K562 (cell line): ENCODE measurements at regions not wholly inside any gene's neighbourhood (a gene's known extent, or its start where the extent isn't known, plus 50 kb on each side); places are given as distances from the start of the nearest gene placed in this dataset.

ENCODE experiments used
- ESRRA ChIP-seq: fragments of 450-650 bp; IDR thresholded peaks from 2 replicates; pipeline ENCODE4 v1.6.1; 2014; ENCODE audit warnings: low read depth, mild to moderate bottlenecking, moderate library complexity, borderline replicate concordance
- FOXM1 ChIP-seq, 2 experiments: fragments of 450-650 bp in 1 of 2; sonication (generic) in 1 of 2; formaldehyde crosslinking in 1 of 2; IDR thresholded peaks; 2 replicates each; pipeline versions ENCODE4 v1.6.1 to v1.9.0; 2017 to 2022; ENCODE audit warnings: low read depth in 2 of 2, mild to moderate bottlenecking in 2 of 2, missing genetic modification reagents in 1 of 2, moderate library complexity in 1 of 2
- MTF1 ChIP-seq: fragments of 250-450 bp; sonication (Bioruptor Pico); IDR thresholded peaks from 2 replicates; pipeline ENCODE4 v1.9.0; 2021; ENCODE audit warnings: moderate library complexity, mild to moderate bottlenecking, inconsistent platforms, borderline replicate concordance
- POLR2A ChIP-seq: fragments of 450-650 bp; conservative IDR thresholded peaks from 2 replicates; pipeline ENCODE4 v1.6.1; 2016
- SAP30 ChIP-seq: fragments of 200-600 bp; sonication (generic); IDR thresholded peaks from 2 replicates; pipeline ENCODE4 v1.6.1; 2012; ENCODE audit warnings: borderline replicate concordance, low read depth, mild to moderate bottlenecking, moderate library complexity, low read length, control low read depth, inconsistent platforms; ENCODE audit not compliant: insufficient read depth, poor library complexity, severe bottlenecking
- SIN3A ChIP-seq, 2 experiments: fragments of 150-350 bp in 1 of 2; IDR thresholded peaks; 2 replicates each; pipeline ENCODE4 v1.6.1; 2011 to 2016; ENCODE audit warnings: borderline replicate concordance in 2 of 2, low read depth in 2 of 2, low read length in 2 of 2, mild to moderate bottlenecking in 2 of 2, moderate library complexity in 2 of 2; ENCODE audit not compliant: control insufficient read depth in 1 of 2
- SMAD3 ChIP-seq: fragments of 450-650 bp; formaldehyde crosslinking; conservative IDR thresholded peaks from 2 replicates; pipeline ENCODE4 v1.4.0; 2020; ENCODE audit warnings: mild to moderate bottlenecking
- U2AF2 ChIP-seq: fragments of 200-400 bp; formaldehyde crosslinking; optimal IDR thresholded peaks from 2 replicates; pipeline ENCODE3; 2017; ENCODE audit warnings: low read depth, mild to moderate bottlenecking, low read length
- TF ChIP-seq, protein P1 (sequence below): fragments of 250-450 bp; sonication (Bioruptor Pico); IDR thresholded peaks from 2 replicates; pipeline ENCODE4 v1.5.0; 2020; ENCODE audit warnings: mild to moderate bottlenecking, borderline replicate concordance

DNA sequence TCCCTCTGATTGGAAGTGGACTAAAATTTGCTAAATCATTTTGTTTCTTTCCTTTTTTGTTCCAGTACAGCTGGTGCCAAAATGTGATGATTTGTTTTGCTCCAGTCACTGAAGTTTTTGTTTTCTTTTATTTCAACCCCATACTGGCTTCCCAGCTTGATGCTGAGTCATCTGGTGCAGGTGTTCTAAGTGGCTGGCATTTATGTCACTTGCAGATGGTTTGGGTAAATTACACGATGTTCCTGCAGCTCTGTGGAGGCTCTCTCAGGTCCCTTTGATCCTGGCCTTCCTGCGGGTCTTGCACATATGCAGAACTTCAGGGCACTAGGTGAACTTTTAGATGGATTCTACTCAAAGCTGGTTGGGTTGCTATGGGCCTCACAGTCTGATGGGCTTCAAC lies 577.7 kb downstream of the HAO1 start:
- TF ChIP-seq MTF1 (CRISPR knock-in tag): no peak
- no peak for TF ChIP-seq POLR2A
- no peak for TF ChIP-seq SAP30
- TF ChIP-seq FOXM1 (IDR thresholded peaks at IDR 0.05; ENCODE audit: low read depth): no peak
- no peak for TF ChIP-seq FOXM1 (CRISPR knock-in tag; IDR thresholded peaks at IDR 0.05; ENCODE audit: low read depth)
- no peak for TF ChIP-seq SMAD3
- TF ChIP-seq, protein P1, sequence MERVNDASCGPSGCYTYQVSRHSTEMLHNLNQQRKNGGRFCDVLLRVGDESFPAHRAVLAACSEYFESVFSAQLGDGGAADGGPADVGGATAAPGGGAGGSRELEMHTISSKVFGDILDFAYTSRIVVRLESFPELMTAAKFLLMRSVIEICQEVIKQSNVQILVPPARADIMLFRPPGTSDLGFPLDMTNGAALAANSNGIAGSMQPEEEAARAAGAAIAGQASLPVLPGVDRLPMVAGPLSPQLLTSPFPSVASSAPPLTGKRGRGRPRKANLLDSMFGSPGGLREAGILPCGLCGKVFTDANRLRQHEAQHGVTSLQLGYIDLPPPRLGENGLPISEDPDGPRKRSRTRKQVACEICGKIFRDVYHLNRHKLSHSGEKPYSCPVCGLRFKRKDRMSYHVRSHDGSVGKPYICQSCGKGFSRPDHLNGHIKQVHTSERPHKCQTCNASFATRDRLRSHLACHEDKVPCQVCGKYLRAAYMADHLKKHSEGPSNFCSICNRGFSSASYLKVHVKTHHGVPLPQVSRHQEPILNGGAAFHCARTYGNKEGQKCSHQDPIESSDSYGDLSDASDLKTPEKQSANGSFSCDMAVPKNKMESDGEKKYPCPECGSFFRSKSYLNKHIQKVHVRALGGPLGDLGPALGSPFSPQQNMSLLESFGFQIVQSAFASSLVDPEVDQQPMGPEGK: no peak
- TF ChIP-seq SIN3A (IDR thresholded peaks at IDR 0.05; ENCODE audit: borderline replicate concordance in 2 of 2, control insufficient read depth in 1 of 2, low read depth in 2 of 2, low read length in 2 of 2): no peak
- no peak for TF ChIP-seq U2AF2
- no peak for TF ChIP-seq ESRRA
